GM23338 (cell line): ENCODE measurements at regions not wholly inside any gene's neighbourhood (a gene's known extent, or its start where the extent isn't known, plus 50 kb on each side); places are given as distances from the start of the nearest gene placed in this dataset.

ENCODE experiments used
- ATAC-seq: fragments of 200-7000 bp; cut with Tn5 transposase; 3 replicates; pipeline ENCODE4 v1.9.1; 2020
- DNase-seq: peaks from one replicate; pipeline ENCODE4 v3.0.0-alpha.2; 2015; ENCODE audit warnings: low spot score
- H2AFZ ChIP-seq: fragments of 200-600 bp; sonication (generic); 2 replicates; pipeline ENCODE4 v1.8.0; 2016; ENCODE audit warnings: antibody characterized with exemption, mild to moderate bottlenecking, moderate library complexity
- H3F3A ChIP-seq: fragments of 200-600 bp; sonication (generic); replicated peaks from 2 replicates; pipeline ENCODE4 v1.8.0; 2017; ENCODE audit warnings: antibody characterized with exemption, mixed run types, low read depth
- H3K27ac ChIP-seq: fragments of 200-600 bp; sonication (generic); 2 replicates; pipeline ENCODE4 v1.6.1; 2016; ENCODE audit warnings: low read depth
- H3K27me3 ChIP-seq: fragments of 200-600 bp; sonication (generic); 2 replicates; pipeline ENCODE4 v1.8.0; 2016; ENCODE audit warnings: mild to moderate bottlenecking, mixed run types, moderate library complexity; ENCODE audit not compliant: insufficient read depth
- H3K36me3 ChIP-seq: fragments of 200-600 bp; sonication (generic); 2 replicates; pipeline ENCODE4 v1.8.0; 2016; ENCODE audit warnings: mild to moderate bottlenecking; ENCODE audit not compliant: insufficient read depth
- H3K4me1 ChIP-seq: fragments of 200-600 bp; sonication (generic); 2 replicates; pipeline ENCODE4 v1.8.0; 2016; ENCODE audit warnings: mild to moderate bottlenecking, moderate library complexity; ENCODE audit not compliant: insufficient read depth
- H3K4me2 ChIP-seq: fragments of 200-600 bp; sonication (generic); 2 replicates; pipeline ENCODE4 v1.7.1; 2017; ENCODE audit warnings: mixed run types
- H3K4me3 ChIP-seq: fragments of 200-600 bp; sonication (generic); 2 replicates; pipeline ENCODE4 v1.6.1; 2016; ENCODE audit warnings: mixed run types
- H3K79me2 ChIP-seq: fragments of 200-600 bp; sonication (generic); replicated peaks from 2 replicates; pipeline ENCODE4 v1.8.0; 2017; ENCODE audit warnings: mild to moderate bottlenecking; ENCODE audit not compliant: insufficient read depth
- H3K9me2 ChIP-seq: fragments of 200-600 bp; sonication (generic); 2 replicates; pipeline ENCODE4 v1.8.0; 2017; ENCODE audit not compliant: insufficient read depth
- H4K20me1 ChIP-seq: fragments of 200-600 bp; sonication (generic); replicated peaks from 2 replicates; pipeline ENCODE4 v1.8.0; 2017; ENCODE audit warnings: mild to moderate bottlenecking; ENCODE audit not compliant: insufficient read depth
- H3K27ac Mint-ChIP-seq: 2 replicates; pipeline ENCODE4 v1.8.0; 2020; ENCODE audit warnings: inconsistent platforms, mild to moderate bottlenecking, moderate library complexity, mixed read lengths
- H3K27me3 Mint-ChIP-seq: 3 replicates; pipeline ENCODE4 v1.8.0; 2022; ENCODE audit warnings: low read depth, mild to moderate bottlenecking, moderate library complexity, mixed read lengths, inconsistent platforms; ENCODE audit not compliant: insufficient read depth, poor library complexity
- H3K36me3 Mint-ChIP-seq: 3 replicates; pipeline ENCODE4 v1.8.0; 2021; ENCODE audit warnings: low read depth, mild to moderate bottlenecking, inconsistent platforms, moderate library complexity, mixed read lengths
- H3K4me1 Mint-ChIP-seq: 3 replicates; pipeline ENCODE4 v1.8.0; 2020; ENCODE audit warnings: mild to moderate bottlenecking, inconsistent platforms, mixed read lengths
- H3K4me3 Mint-ChIP-seq: 3 replicates; pipeline ENCODE4 v1.8.0; 2021; ENCODE audit warnings: moderate library complexity, mild to moderate bottlenecking, inconsistent platforms, mixed read lengths
- H3K9me3 Mint-ChIP-seq: 3 replicates; pipeline ENCODE4 v1.8.0; 2020; ENCODE audit warnings: moderate library complexity, mild to moderate bottlenecking, inconsistent platforms, mixed read lengths
- CREB1 ChIP-seq: fragments of 250-450 bp; sonication (Bioruptor Pico); IDR thresholded peaks from 2 replicates; pipeline ENCODE4 v1.5.0; 2020; ENCODE audit warnings: low read depth, mild to moderate bottlenecking, moderate library complexity
- CTCF ChIP-seq, 2 experiments: fragments of 200-600 bp in 1 of 2; sonication (generic) in 1 of 2; conservative IDR thresholded peaks; 2 replicates each; pipeline versions ENCODE4 v1.5.1 to v1.6.1; 2016 to 2017; ENCODE audit warnings: antibody characterized with exemption in 2 of 2, low read depth in 2 of 2, mild to moderate bottlenecking in 2 of 2, moderate library complexity in 1 of 2
- ETS1 ChIP-seq: IDR thresholded peaks from 2 replicates; pipeline ENCODE4 v1.6.1; 2016; ENCODE audit warnings: antibody characterized with exemption
- EZH2 ChIP-seq: fragments of 200-600 bp; sonication (generic); IDR thresholded peaks from one replicate; pipeline ENCODE4 v1.8.0; 2017; ENCODE audit warnings: antibody characterized with exemption, mild to moderate bottlenecking, low read depth; ENCODE audit not compliant: unreplicated experiment
- EZH2phosphoT487 ChIP-seq: fragments of 200-600 bp; sonication (generic); IDR thresholded peaks from one replicate; pipeline ENCODE4 v1.8.1; 2018; ENCODE audit warnings: antibody characterized with exemption; ENCODE audit not compliant: unreplicated experiment
- JUNB ChIP-seq: IDR thresholded peaks from one replicate; pipeline ENCODE4 v1.6.1; 2016; ENCODE audit warnings: antibody characterized with exemption; ENCODE audit not compliant: unreplicated experiment
- NANOG ChIP-seq: IDR thresholded peaks from 2 replicates; pipeline ENCODE4 v1.6.1; 2016; ENCODE audit warnings: antibody characterized with exemption, borderline replicate concordance
- POLR2AphosphoS5 ChIP-seq: IDR thresholded peaks from 2 replicates; pipeline ENCODE4 v1.6.1; 2016; ENCODE audit warnings: antibody characterized with exemption, low read depth
- REST ChIP-seq: IDR thresholded peaks from one replicate; pipeline ENCODE4 v1.6.1; 2018; ENCODE audit warnings: antibody characterized with exemption; ENCODE audit not compliant: unreplicated experiment
- STAT1 ChIP-seq: IDR thresholded peaks from one replicate; pipeline ENCODE4 v1.6.1; 2016; ENCODE audit warnings: antibody characterized with exemption; ENCODE audit not compliant: unreplicated experiment
- ZNF114 ChIP-seq: fragments of 250-450 bp; sonication (Bioruptor Pico); IDR thresholded peaks from 2 replicates; pipeline ENCODE4 v1.5.0; 2020; ENCODE audit warnings: mild to moderate bottlenecking, moderate library complexity
- ZNF331 ChIP-seq: fragments of 250-450 bp; sonication (Bioruptor Pico); IDR thresholded peaks from 2 replicates; pipeline ENCODE4 v1.5.0; 2020; ENCODE audit warnings: low read depth, mild to moderate bottlenecking, moderate library complexity
- ZNF462 ChIP-seq: fragments of 250-450 bp; sonication (Bioruptor Pico); IDR thresholded peaks from 2 replicates; pipeline ENCODE4 v1.5.0; 2020; ENCODE audit warnings: mild to moderate bottlenecking, moderate library complexity

GRCh38 chr6:91716361-91716760 lies 1129.5 kb upstream of the MAP3K7 start:
- H3K36me3 Mint-ChIP-seq = no peaks in the 10 kb centered on the region
- no peak overlapping the region for H3K27ac ChIP-seq
- no peaks in the 10 kb centered on the region for H3K4me1 ChIP-seq
- no peak overlapping the region for H3K27ac Mint-ChIP-seq
- H4K20me1 ChIP-seq = no peaks in the 10 kb centered on the region
- no peaks in the 10 kb centered on the region for H3K79me2 ChIP-seq
- H3K9me3 Mint-ChIP-seq = no peaks in the 10 kb centered on the region
- no peak for TF ChIP-seq EZH2
- TF ChIP-seq EZH2phosphoT487 = no peak
- no peak for TF ChIP-seq JUNB
- TF ChIP-seq POLR2AphosphoS5 = no peak
- TF ChIP-seq REST = no peak
- TF ChIP-seq ZNF114 (CRISPR knock-in tag) = no peak
- no peak for TF ChIP-seq NANOG
- no peak for TF ChIP-seq CREB1 (CRISPR knock-in tag)
- TF ChIP-seq STAT1 = no peak
- no peak for TF ChIP-seq ZNF462 (CRISPR knock-in tag)
- TF ChIP-seq CTCF (conservative IDR thresholded peaks at IDR 0.05; ENCODE audit: low read depth in 2 of 2) = no peak
- TF ChIP-seq ZNF331 (CRISPR knock-in tag) = no peak
- TF ChIP-seq ETS1 = no peak
- H3F3A ChIP-seq = no peaks in the 10 kb centered on the region
- H3K27me3 Mint-ChIP-seq = no peaks in the 10 kb centered on the region
- no peaks in the 10 kb centered on the region for H3K36me3 ChIP-seq
- H3K4me3 ChIP-seq = no peak overlapping the region
- ATAC-seq = no peak
- no peak overlapping the region for H3K4me3 Mint-ChIP-seq
- H3K9me2 ChIP-seq = no peaks in the 10 kb centered on the region
- H3K4me2 ChIP-seq = no peak overlapping the region
- H3K27me3 ChIP-seq = no peaks in the 10 kb centered on the region
- no peak overlapping the region for H2AFZ ChIP-seq
- no peak for DNase-seq
- H3K4me1 Mint-ChIP-seq = no peaks in the 10 kb centered on the region
